Mesothelial cell of epicardium (in vitro differentiated cells): ENCODE measurements at regions not wholly inside any gene's neighbourhood (a gene's known extent, or its start where the extent isn't known, plus 50 kb on each side); places are given as distances from the start of the nearest gene placed in this dataset.

Source experiments
- DNase-seq, 2 experiments: peaks; one replicate each; pipeline ENCODE4 v3.0.0; 2021; ENCODE audit warnings: low spot score in 2 of 2; ENCODE audit not compliant: unreplicated experiment in 2 of 2
- H3K27ac Mint-ChIP-seq: 2 replicates; pipeline ENCODE4 v1.8.0; 2021; ENCODE audit warnings: mixed read lengths
- H3K27me3 Mint-ChIP-seq: 2 replicates; pipeline ENCODE4 v1.8.0; 2021; ENCODE audit warnings: low read depth, mixed read lengths
- H3K36me3 Mint-ChIP-seq: 2 replicates; pipeline ENCODE4 v1.8.0; 2021; ENCODE audit warnings: mixed read lengths
- H3K4me1 Mint-ChIP-seq: 2 replicates; pipeline ENCODE4 v1.8.0; 2021; ENCODE audit warnings: mixed read lengths
- H3K4me3 Mint-ChIP-seq: 2 replicates; pipeline ENCODE4 v1.8.0; 2021; ENCODE audit warnings: mild to moderate bottlenecking, moderate library complexity, mixed read lengths
- H3K9me3 Mint-ChIP-seq: 2 replicates; pipeline ENCODE4 v1.8.0; 2021; ENCODE audit warnings: mixed read lengths
- TF ChIP-seq, protein P1 (sequence below): fragments of 200-600 bp; sonication (generic); IDR thresholded peaks from one replicate; pipeline ENCODE4 v1.5.0; 2021; ENCODE audit warnings: antibody characterized with exemption; ENCODE audit not compliant: unreplicated experiment

DNA sequence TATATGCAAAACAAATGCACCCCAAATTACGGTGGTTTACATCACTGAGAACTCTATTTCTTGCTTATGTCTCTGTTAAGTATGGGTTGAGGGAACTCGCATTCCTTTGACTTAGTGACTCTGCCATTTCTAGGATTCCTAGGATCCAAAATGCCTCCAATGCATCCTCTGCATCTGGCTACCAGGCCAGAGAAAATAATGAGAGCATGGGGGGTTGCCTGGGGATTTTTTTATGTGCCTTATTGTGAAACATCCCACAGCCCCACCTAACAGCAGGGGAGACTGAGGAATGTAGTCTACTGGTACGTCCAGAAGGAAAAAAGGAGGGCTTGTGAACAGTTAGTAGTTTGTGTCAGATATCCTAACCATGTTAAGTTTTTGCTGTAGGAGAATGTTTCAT, 466.0 kb upstream of the ARRDC3 start:
- no peak overlapping the region for H3K27ac Mint-ChIP-seq
- TF ChIP-seq, protein P1, sequence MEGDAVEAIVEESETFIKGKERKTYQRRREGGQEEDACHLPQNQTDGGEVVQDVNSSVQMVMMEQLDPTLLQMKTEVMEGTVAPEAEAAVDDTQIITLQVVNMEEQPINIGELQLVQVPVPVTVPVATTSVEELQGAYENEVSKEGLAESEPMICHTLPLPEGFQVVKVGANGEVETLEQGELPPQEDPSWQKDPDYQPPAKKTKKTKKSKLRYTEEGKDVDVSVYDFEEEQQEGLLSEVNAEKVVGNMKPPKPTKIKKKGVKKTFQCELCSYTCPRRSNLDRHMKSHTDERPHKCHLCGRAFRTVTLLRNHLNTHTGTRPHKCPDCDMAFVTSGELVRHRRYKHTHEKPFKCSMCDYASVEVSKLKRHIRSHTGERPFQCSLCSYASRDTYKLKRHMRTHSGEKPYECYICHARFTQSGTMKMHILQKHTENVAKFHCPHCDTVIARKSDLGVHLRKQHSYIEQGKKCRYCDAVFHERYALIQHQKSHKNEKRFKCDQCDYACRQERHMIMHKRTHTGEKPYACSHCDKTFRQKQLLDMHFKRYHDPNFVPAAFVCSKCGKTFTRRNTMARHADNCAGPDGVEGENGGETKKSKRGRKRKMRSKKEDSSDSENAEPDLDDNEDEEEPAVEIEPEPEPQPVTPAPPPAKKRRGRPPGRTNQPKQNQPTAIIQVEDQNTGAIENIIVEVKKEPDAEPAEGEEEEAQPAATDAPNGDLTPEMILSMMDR, result no peak
- DNase-seq, result no peak
- no peaks in the 10 kb centered on the region for H3K27me3 Mint-ChIP-seq
- no peaks in the 10 kb centered on the region for H3K9me3 Mint-ChIP-seq
- H3K4me1 Mint-ChIP-seq, result peaks cover 19% of the 10 kb centered on the region
- H3K36me3 Mint-ChIP-seq, result no peaks in the 10 kb centered on the region
- H3K4me3 Mint-ChIP-seq, result no peak overlapping the region

DNA sequence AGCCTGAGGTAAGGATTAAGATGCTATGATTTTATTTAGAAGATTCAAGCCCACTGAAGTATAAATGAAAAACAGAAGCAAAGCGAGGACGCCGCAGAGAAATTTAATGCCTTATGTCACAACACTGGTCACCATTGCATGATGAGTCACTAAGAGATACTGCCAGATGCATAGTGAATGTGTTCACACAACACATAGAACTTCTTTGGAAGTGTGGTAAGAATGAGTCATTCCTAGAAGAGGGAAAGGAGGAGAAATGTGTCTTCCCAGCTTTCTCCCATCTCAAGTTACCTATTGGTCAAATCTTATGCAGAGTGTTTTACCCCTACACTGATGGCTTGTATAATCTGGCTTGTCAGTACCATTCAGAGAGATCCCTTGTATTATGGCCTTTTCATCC, 465.3 kb upstream of the ARRDC3 start:
- no peak overlapping the region for H3K4me3 Mint-ChIP-seq
- no peak for DNase-seq
- H3K27ac Mint-ChIP-seq, result no peak overlapping the region
- peaks cover 15% of the 10 kb centered on the region for H3K4me1 Mint-ChIP-seq
- no peaks in the 10 kb centered on the region for H3K9me3 Mint-ChIP-seq
- H3K36me3 Mint-ChIP-seq, result no peaks in the 10 kb centered on the region
- H3K27me3 Mint-ChIP-seq, result no peaks in the 10 kb centered on the region
- TF ChIP-seq, protein P1, result no peak

DNA sequence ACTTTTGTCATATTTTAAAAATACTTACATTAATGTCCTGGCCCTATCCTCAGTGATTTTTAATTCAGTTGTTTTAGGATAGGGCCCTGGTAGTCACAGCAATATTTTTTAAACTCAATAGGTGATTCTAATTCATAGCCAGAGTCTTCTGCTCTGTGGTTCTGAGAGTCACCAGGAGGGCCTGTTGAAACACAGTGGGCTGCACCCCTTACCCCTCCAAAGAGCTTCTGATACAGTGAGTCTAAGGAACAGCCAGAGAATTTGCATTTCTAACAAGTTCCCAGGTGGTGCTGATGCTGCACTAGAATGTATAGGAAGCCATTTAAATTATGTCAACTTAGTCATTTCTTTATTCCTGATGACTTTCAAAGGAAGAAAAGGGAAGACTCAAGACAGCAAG, 458.3 kb upstream of the ARRDC3 start:
- TF ChIP-seq, protein P1, result no peak
- Mint-ChIP-seq H3K4me3 (no peak overlapping the region), H3K27me3 (no peaks in the 10 kb centered on the region), H3K27ac (no peak overlapping the region), H3K9me3 (no peaks in the 10 kb centered on the region), H3K4me1 (no peaks in the 10 kb centered on the region), H3K36me3 (no peaks in the 10 kb centered on the region)
- no peak for DNase-seq

GRCh38 chr5:91840412-91840811, 457.3 kb upstream of the ARRDC3 start:
- DNase-seq, result no peak
- Mint-ChIP-seq H3K9me3 (no peaks in the 10 kb centered on the region), H3K4me1 (no peaks in the 10 kb centered on the region), H3K27me3 (no peaks in the 10 kb centered on the region), H3K4me3 (no peak overlapping the region), H3K27ac (no peak overlapping the region), H3K36me3 (no peaks in the 10 kb centered on the region)
- TF ChIP-seq, protein P1, result no peak

- no peak for DNase-seq
- no peaks in the 10 kb centered on the region for H3K36me3 Mint-ChIP-seq
- TF ChIP-seq, protein P1, result no peak
- no peaks in the 10 kb centered on the region for H3K27me3 Mint-ChIP-seq
- H3K4me3 Mint-ChIP-seq, result no peak overlapping the region
- H3K9me3 Mint-ChIP-seq, result no peaks in the 10 kb centered on the region
- H3K27ac Mint-ChIP-seq, result no peak overlapping the region
- no peaks in the 10 kb centered on the region for H3K4me1 Mint-ChIP-seq
These were observed 456.6 kb upstream of the ARRDC3 start for GRCh38 chr5:91839721-91840120.

DNA sequence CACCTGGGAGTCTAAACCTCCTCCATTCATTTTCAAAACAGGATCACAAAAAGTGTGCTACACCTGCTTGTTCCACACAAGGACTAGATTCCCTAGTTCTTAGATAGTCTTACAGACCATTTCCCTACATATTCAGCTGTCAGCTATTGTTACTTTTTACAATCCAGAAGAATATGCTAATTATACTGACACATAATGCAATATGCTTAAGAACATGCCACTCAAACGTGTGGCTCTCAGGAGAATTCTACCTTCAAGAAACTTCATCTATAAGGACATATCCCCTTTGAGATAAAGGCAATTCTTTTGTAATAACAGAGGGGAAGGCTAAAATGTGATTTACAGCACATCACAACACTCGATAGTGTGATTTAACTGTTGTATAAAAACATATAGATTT, 456.1 kb upstream of the ARRDC3 start:
- no peaks in the 10 kb centered on the region for H3K9me3 Mint-ChIP-seq
- H3K27ac Mint-ChIP-seq, result no peak overlapping the region
- TF ChIP-seq, protein P1, result no peak
- H3K4me1 Mint-ChIP-seq, result no peaks in the 10 kb centered on the region
- H3K27me3 Mint-ChIP-seq, result no peaks in the 10 kb centered on the region
- no peaks in the 10 kb centered on the region for H3K36me3 Mint-ChIP-seq
- DNase-seq, result no peak
- H3K4me3 Mint-ChIP-seq, result no peak overlapping the region
